Lower leg skin (tissue), 3 donors: ENCODE measurements at regions not wholly inside any gene's neighbourhood (a gene's known extent, or its start where the extent isn't known, plus 50 kb on each side); places are given as distances from the start of the nearest gene placed in this dataset.

Experiments used
- POLR2A ChIP-seq, 2 donors: fragments of 450-650 bp; IDR thresholded peaks; one replicate each; pipeline ENCODE4 v1.6.1; 2016 to 2017; ENCODE audit warnings: antibody characterized with exemption in 2 of 2, mild to moderate bottlenecking in 1 of 2, moderate library complexity in 1 of 2
- TF ChIP-seq, protein P1 (sequence below), 3 donors: fragments of 450-650 bp; IDR thresholded peaks; one replicate each; pipeline ENCODE4 v1.5.1; 2016; ENCODE audit warnings: antibody characterized with exemption in 3 of 3, mild to moderate bottlenecking in 3 of 3, moderate library complexity in 2 of 3

DNA sequence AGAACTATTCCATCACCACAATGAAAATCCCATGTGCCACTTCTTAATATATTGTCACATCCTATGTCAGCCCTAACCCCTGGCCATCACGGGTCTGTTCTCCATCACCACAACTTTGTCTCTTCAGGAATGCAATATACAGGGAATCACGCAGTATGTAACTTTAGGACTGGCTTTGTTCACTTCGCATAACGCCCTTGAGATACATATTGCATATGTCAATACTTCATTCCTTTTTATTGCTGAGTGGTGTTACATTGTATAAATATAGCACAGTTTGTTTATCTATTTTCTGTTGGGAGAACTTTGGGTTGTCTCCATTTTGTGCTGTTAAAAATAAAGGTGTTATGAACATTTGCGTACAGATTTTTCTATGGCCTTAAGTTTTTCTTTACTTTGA lies 195.4 kb upstream of the ZMIZ1 start:
- TF ChIP-seq, protein P1, sequence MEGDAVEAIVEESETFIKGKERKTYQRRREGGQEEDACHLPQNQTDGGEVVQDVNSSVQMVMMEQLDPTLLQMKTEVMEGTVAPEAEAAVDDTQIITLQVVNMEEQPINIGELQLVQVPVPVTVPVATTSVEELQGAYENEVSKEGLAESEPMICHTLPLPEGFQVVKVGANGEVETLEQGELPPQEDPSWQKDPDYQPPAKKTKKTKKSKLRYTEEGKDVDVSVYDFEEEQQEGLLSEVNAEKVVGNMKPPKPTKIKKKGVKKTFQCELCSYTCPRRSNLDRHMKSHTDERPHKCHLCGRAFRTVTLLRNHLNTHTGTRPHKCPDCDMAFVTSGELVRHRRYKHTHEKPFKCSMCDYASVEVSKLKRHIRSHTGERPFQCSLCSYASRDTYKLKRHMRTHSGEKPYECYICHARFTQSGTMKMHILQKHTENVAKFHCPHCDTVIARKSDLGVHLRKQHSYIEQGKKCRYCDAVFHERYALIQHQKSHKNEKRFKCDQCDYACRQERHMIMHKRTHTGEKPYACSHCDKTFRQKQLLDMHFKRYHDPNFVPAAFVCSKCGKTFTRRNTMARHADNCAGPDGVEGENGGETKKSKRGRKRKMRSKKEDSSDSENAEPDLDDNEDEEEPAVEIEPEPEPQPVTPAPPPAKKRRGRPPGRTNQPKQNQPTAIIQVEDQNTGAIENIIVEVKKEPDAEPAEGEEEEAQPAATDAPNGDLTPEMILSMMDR (IDR thresholded peaks at IDR 0.05): no peak
- no peak for TF ChIP-seq POLR2A (IDR thresholded peaks at IDR 0.05)
